GM19468 (cell line): ENCODE measurements at regions not wholly inside any gene's neighbourhood (a gene's known extent, or its start where the extent isn't known, plus 50 kb on each side); places are given as distances from the start of the nearest gene placed in this dataset.
"Not testable (repeated sequence)": the region's sequence is repeated elsewhere in the genome, so short reads cannot be mapped to it uniquely, and the experiment has no call there.

ENCODE experiments used
- ATAC-seq: cut with Tn5 transposase; IDR thresholded peaks from one replicate; pipeline ENCODE4 v1.9.1; 2021; ENCODE audit warnings: mild to moderate bottlenecking, moderate library complexity, moderate number of reproducible peaks; ENCODE audit not compliant: unreplicated experiment; ENCODE audit errors: extremely low read depth

- ATAC-seq: no peak
Measured at GRCh38 chr13:78540058-78540457, 63.3 kb downstream of the POU4F1 start.

GRCh38 chr13:78526044-78526443, 77.3 kb downstream of the POU4F1 start:
- not testable (repeated sequence) for ATAC-seq

GRCh38 chr13:78524936-78525335, 78.4 kb downstream of the POU4F1 start:
- ATAC-seq: no peak

GRCh38 chr13:78521091-78521490, 82.3 kb downstream of the POU4F1 start:
- ATAC-seq: no peak

- ATAC-seq: no peak
Measured at GRCh38 chr13:78520425-78520824, 82.9 kb downstream of the POU4F1 start.

GRCh38 chr13:78518482-78518881, 84.9 kb downstream of the POU4F1 start:
- ATAC-seq: not testable (repeated sequence)

- ATAC-seq: no peak
Measured at GRCh38 chr13:78499802-78500201, 103.5 kb downstream of the POU4F1 start.

- ATAC-seq: no peak
Measured at GRCh38 chr13:78497702-78498355, 105.5 kb downstream of the POU4F1 start.

- ATAC-seq: no peak
Measured at GRCh38 chr13:78491978-78492377, 111.4 kb downstream of the POU4F1 start.

GRCh38 chr13:78490225-78490624, 113.1 kb downstream of the POU4F1 start:
- not testable (repeated sequence) for ATAC-seq

- no peak for ATAC-seq
Measured at GRCh38 chr13:78487707-78488106, 115.6 kb downstream of the POU4F1 start.

- ATAC-seq: no peak
Measured at GRCh38 chr13:78485803-78486202, 117.5 kb downstream of the POU4F1 start.

- ATAC-seq: no peak
Measured at GRCh38 chr13:78478183-78478582, 125.2 kb downstream of the POU4F1 start.

GRCh38 chr13:78476910-78477309, 126.4 kb downstream of the POU4F1 start:
- no peak for ATAC-seq

- ATAC-seq: no peak
Measured at GRCh38 chr13:78468621-78469020, 134.7 kb downstream of the POU4F1 start.

- no peak for ATAC-seq
Measured at GRCh38 chr13:78465250-78465649, 138.1 kb downstream of the POU4F1 start.

GRCh38 chr13:78460176-78460575, 143.2 kb downstream of the POU4F1 start:
- ATAC-seq: no peak

- ATAC-seq: no peak
Measured at GRCh38 chr13:78443839-78444238, 159.5 kb downstream of the POU4F1 start.

- ATAC-seq: no peak
Measured at GRCh38 chr13:78437781-78438180, 165.6 kb downstream of the POU4F1 start.

- no peak for ATAC-seq
Measured at GRCh38 chr13:78436311-78436710, 167.0 kb downstream of the POU4F1 start.

GRCh38 chr13:78431328-78431727, 172.0 kb downstream of the POU4F1 start:
- no peak for ATAC-seq

- ATAC-seq: no peak
Measured at GRCh38 chr13:78430811-78431210, 172.5 kb downstream of the POU4F1 start.
